ENCODE measurements at regions not wholly inside any gene's neighbourhood (a gene's known extent, or its start where the extent isn't known, plus 50 kb on each side); places are given as distances from the start of the nearest gene placed in this dataset.
"Not testable (repeated sequence)": the region's sequence is repeated elsewhere in the genome, so short reads cannot be mapped to it uniquely, and the experiment has no call there.

DNA sequence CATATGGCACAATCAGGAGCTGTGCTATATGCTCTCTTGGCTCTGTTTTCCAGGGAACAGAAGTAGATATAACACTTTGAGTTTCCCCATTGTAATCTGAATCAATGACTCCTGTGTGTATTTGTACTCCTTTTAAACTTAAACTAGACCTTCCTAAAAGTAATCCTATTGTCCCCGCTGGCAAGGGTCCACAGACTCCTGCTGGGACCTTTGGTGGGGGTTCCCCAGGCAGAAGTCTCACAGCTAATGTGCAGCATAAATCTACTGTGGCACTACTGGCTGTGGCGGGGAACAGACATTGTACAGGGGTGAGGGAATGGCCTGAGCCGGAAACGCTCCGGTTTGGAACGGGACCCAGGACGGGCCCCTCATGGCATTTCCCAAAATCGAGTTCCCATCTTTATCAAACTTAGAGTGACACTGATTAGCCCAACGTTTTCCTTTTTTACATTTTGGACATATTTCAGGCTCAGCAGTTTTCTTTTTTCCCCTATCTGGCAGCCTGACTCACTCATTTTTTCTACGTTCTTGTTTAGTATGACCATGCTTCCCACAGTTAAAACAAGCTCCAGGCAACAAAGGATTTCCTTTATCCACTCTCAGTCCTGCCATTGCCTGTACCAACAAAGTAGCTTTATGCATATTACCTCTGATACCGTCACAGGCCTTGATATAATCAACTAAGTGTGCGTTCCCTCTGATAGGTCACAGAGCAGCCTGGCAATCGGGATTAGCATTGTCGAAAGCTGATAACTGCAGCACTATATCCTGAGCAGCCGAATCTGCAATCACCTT is 59.5 kb upstream of the LPCAT1 start:
- DNase-seq (ENCODE audit: low spot score): not testable (repeated sequence)

- DNase-seq (ENCODE audit: low spot score): not testable (repeated sequence)
Measured at GRCh38 chr5:1579389-1579788, 55.6 kb upstream of the LPCAT1 start.

GRCh38 chr5:1576851-1577250 is 53.1 kb upstream of the LPCAT1 start:
- not testable (repeated sequence) for DNase-seq (ENCODE audit: low spot score)

DNA sequence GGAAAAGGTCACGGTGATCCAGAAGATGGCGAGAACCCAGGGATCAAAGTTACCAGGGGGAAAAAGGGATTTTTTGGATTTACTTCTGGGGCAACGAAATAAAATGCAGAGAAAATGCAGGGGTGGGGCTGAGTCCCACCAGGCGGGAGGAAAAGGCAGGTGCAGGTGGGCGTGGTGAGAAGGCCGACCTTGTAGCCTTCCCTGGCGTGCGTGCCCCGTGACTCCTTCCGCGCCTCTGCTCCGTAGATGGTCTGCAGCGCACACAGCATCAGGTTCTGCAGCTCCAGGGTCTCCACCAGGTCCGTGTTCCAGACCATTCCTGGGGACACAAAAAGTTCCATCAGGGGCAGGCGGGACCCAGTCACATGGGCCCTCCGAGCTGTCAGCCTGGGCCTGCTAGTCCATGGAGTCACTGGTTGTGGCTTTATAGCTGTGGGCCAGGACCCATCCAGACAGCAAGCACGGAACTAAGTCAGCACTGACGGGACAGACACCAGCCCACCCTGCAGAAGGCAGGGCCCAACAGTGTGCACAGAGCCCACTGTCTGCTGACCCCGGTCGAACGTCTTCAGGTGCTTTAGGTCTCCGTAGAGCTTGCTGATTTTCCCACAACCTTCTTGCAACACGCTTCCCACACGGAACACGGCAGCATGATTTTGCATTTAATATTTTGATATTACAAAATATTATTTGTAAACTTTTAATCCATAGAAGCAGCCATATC is 52.4 kb upstream of the LPCAT1 start:
- DNase-seq (ENCODE audit: low spot score): not testable (repeated sequence)

GRCh38 chr5:1575491-1575890 is 51.7 kb upstream of the LPCAT1 start:
- DNase-seq (ENCODE audit: low spot score): not testable (repeated sequence)

DNA sequence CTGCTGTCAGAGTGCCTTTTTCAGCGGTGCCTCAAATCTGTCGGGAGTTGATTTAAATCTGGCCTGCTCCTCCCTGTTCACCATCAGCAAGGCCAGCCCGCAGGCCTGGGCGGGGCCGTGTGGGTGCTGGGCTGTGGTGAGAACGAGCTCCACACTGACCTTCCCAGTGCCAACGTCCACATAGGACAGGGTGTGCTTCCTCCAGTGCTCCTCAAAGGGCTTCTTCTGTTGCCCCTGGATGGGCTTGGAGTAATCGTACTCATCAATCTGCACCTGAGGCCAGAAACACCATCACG is 50.2 kb upstream of the LPCAT1 start:
- DNase-seq (ENCODE audit: low spot score): not testable (repeated sequence)

GRCh38 chr5:1573217-1574022 is 49.7 kb upstream of the LPCAT1 start:
- not testable (repeated sequence) for DNase-seq (ENCODE audit: low spot score)

Data from SW480 (cell line).